T-helper 1 cell (primary cell): ENCODE measurements at regions not wholly inside any gene's neighbourhood (a gene's known extent, or its start where the extent isn't known, plus 50 kb on each side); places are given as distances from the start of the nearest gene placed in this dataset.

Experiments
- DNase-seq, 5 donors: peaks; one replicate each; pipeline ENCODE4 v3.0.0-alpha.2; 2012 to 2020

GRCh38 chr2:221016551-221016950 is 555.6 kb downstream of the EPHA4 start:
- no peak for DNase-seq

- DNase-seq = no peak
Observed at GRCh38 chr2:221018262-221018661, 553.8 kb downstream of the EPHA4 start.

GRCh38 chr2:221019668-221020067 is 552.4 kb downstream of the EPHA4 start:
- no peak for DNase-seq

GRCh38 chr2:221022554-221022953 is 549.5 kb downstream of the EPHA4 start:
- no peak for DNase-seq

GRCh38 chr2:221025398-221025797 is 546.7 kb downstream of the EPHA4 start:
- no peak for DNase-seq

- DNase-seq = no peak
Observed at GRCh38 chr2:221034026-221034701, 537.9 kb downstream of the EPHA4 start.

GRCh38 chr2:221034973-221035372 is 537.1 kb downstream of the EPHA4 start:
- no peak for DNase-seq

GRCh38 chr2:221042926-221043325 is 529.2 kb downstream of the EPHA4 start:
- DNase-seq = no peak

- DNase-seq = no peak
Observed at GRCh38 chr2:221044781-221045180, 527.3 kb downstream of the EPHA4 start.

GRCh38 chr2:221050020-221050795 is 521.9 kb downstream of the EPHA4 start:
- DNase-seq = no peak

- DNase-seq = no peak
Observed at GRCh38 chr2:221051162-221051561, 520.9 kb downstream of the EPHA4 start.

- DNase-seq = no peak
Observed at GRCh38 chr2:221060376-221060775, 511.7 kb downstream of the EPHA4 start.

- no peak for DNase-seq
Observed at GRCh38 chr2:221063568-221063967, 508.5 kb downstream of the EPHA4 start.

- DNase-seq = no peak
Observed at GRCh38 chr2:221064058-221064854, 507.8 kb downstream of the EPHA4 start.

GRCh38 chr2:221064880-221065279 is 507.2 kb downstream of the EPHA4 start:
- no peak for DNase-seq

- DNase-seq = no peak
Observed at GRCh38 chr2:221068123-221068522, 504.0 kb downstream of the EPHA4 start.

GRCh38 chr2:221070106-221070505 is 502.0 kb downstream of the EPHA4 start:
- no peak for DNase-seq

GRCh38 chr2:221073326-221074049 is 498.6 kb downstream of the EPHA4 start:
- DNase-seq = no peak

GRCh38 chr2:221074238-221074637 is 497.9 kb downstream of the EPHA4 start:
- no peak for DNase-seq

- DNase-seq = no peak
Observed at GRCh38 chr2:221075203-221075602, 496.9 kb downstream of the EPHA4 start.

GRCh38 chr2:221077251-221077650 is 494.9 kb downstream of the EPHA4 start:
- no peak for DNase-seq

GRCh38 chr2:221077799-221078198 is 494.3 kb downstream of the EPHA4 start:
- DNase-seq = no peak
